HUES48 (cell line): ENCODE measurements at regions not wholly inside any gene's neighbourhood (a gene's known extent, or its start where the extent isn't known, plus 50 kb on each side); places are given as distances from the start of the nearest gene placed in this dataset.

Experiments
- H3K27ac ChIP-seq: one replicate; pipeline ENCODE4 v1.7.0; 2013; ENCODE audit warnings: low read depth, low read length, inconsistent platforms
- H3K27me3 ChIP-seq: 2 replicates; pipeline ENCODE4 v1.6.1; 2013; ENCODE audit warnings: mild to moderate bottlenecking, low read length; ENCODE audit not compliant: control insufficient read depth, insufficient read depth
- H3K36me3 ChIP-seq: 2 replicates; pipeline ENCODE4 v1.6.1; 2013; ENCODE audit warnings: low read length; ENCODE audit not compliant: control insufficient read depth, insufficient read depth
- H3K4me1 ChIP-seq: 2 replicates; pipeline ENCODE4 v1.6.1; 2013; ENCODE audit warnings: mild to moderate bottlenecking, low read length; ENCODE audit not compliant: control insufficient read depth, insufficient read depth
- H3K4me3 ChIP-seq: 2 replicates; pipeline ENCODE4 v1.5.1; 2013; ENCODE audit warnings: mild to moderate bottlenecking, low read depth, low read length
- H3K9ac ChIP-seq: 2 replicates; pipeline ENCODE4 v1.6.1; 2013; ENCODE audit warnings: mild to moderate bottlenecking, low read depth, low read length, moderate library complexity
- H3K9me3 ChIP-seq: 2 replicates; pipeline ENCODE4 v1.6.1; 2013; ENCODE audit warnings: low read length; ENCODE audit not compliant: control insufficient read depth, insufficient read depth

- Histone ChIP-seq H3K9ac (no peak overlapping the region), H3K4me1 (no peaks in the 10 kb centered on the region), H3K27ac (no peak overlapping the region), H3K36me3 (no peaks in the 10 kb centered on the region), H3K27me3 (no peaks in the 10 kb centered on the region), H3K4me3 (no peak overlapping the region), H3K9me3 (peaks cover 96% of the 10 kb centered on the region)
These were observed 1726.8 kb downstream of the TP53TG3F start for GRCh38 chr16:35186045-35186759.

GRCh38 chr16:35187665-35188225 lies 1728.3 kb downstream of the TP53TG3F start:
- Histone ChIP-seq H3K27me3 (no peaks in the 10 kb centered on the region), H3K27ac (no peak overlapping the region), H3K36me3 (no peaks in the 10 kb centered on the region), H3K4me1 (no peaks in the 10 kb centered on the region), H3K9me3 (peaks cover 95% of the 10 kb centered on the region), H3K9ac (no peak overlapping the region), H3K4me3 (no peak overlapping the region; the same call in 1 of the 2 replicates)

- Histone ChIP-seq H3K9me3 (peaks cover 95% of the 10 kb centered on the region), H3K9ac (no peak overlapping the region), H3K4me1 (no peaks in the 10 kb centered on the region), H3K4me3 (no peak overlapping the region), H3K27ac (no peak overlapping the region), H3K27me3 (no peaks in the 10 kb centered on the region), H3K36me3 (no peaks in the 10 kb centered on the region)
These were observed 1729.1 kb downstream of the TP53TG3F start for GRCh38 chr16:35188288-35189155.

- H3K4me3 ChIP-seq = no peak overlapping the region
- H3K36me3 ChIP-seq = no peaks in the 10 kb centered on the region
- H3K27me3 ChIP-seq = no peaks in the 10 kb centered on the region
- H3K4me1 ChIP-seq = no peaks in the 10 kb centered on the region
- H3K9me3 ChIP-seq = peaks cover 95% of the 10 kb centered on the region
- no peak overlapping the region for H3K9ac ChIP-seq
- H3K27ac ChIP-seq = no peak overlapping the region
These were observed 1733.6 kb downstream of the TP53TG3F start for GRCh38 chr16:35192993-35193392.

GRCh38 chr16:35193956-35194355 lies 1734.5 kb downstream of the TP53TG3F start:
- no peaks in the 10 kb centered on the region for H3K36me3 ChIP-seq

GRCh38 chr16:35194681-35195080 lies 1735.3 kb downstream of the TP53TG3F start:
- Histone ChIP-seq H3K4me1 (no peaks in the 10 kb centered on the region), H3K9ac (no peak overlapping the region), H3K36me3 (no peaks in the 10 kb centered on the region), H3K4me3 (no peak overlapping the region), H3K27me3 (no peaks in the 10 kb centered on the region), H3K27ac (no peak overlapping the region), H3K9me3 (peaks cover 98% of the 10 kb centered on the region)

More at GRCh38 chr16:35193956-35194355, 1734.5 kb downstream of the TP53TG3F start:
- no peaks in the 10 kb centered on the region for H3K27me3 ChIP-seq
- H3K9me3 ChIP-seq = peaks cover 95% of the 10 kb centered on the region
- H3K4me3 ChIP-seq = no peak overlapping the region
- H3K27ac ChIP-seq = no peak overlapping the region
- H3K4me1 ChIP-seq = no peaks in the 10 kb centered on the region
- no peak overlapping the region for H3K9ac ChIP-seq

- Histone ChIP-seq H3K4me3 (no peak overlapping the region), H3K9ac (no peak overlapping the region), H3K36me3 (no peaks in the 10 kb centered on the region), H3K4me1 (no peaks in the 10 kb centered on the region), H3K9me3 (peaks cover 99% of the 10 kb centered on the region), H3K27ac (no peak overlapping the region), H3K27me3 (no peaks in the 10 kb centered on the region)
These were observed 1735.9 kb downstream of the TP53TG3F start for GRCh38 chr16:35195173-35195863.

- H3K36me3 ChIP-seq = no peaks in the 10 kb centered on the region
- H3K9me3 ChIP-seq = peaks cover 99% of the 10 kb centered on the region
- no peaks in the 10 kb centered on the region for H3K27me3 ChIP-seq
- no peak overlapping the region for H3K9ac ChIP-seq
- H3K27ac ChIP-seq = no peak overlapping the region
- H3K4me1 ChIP-seq = no peaks in the 10 kb centered on the region
- H3K4me3 ChIP-seq = no peak overlapping the region
These were observed 1736.4 kb downstream of the TP53TG3F start for GRCh38 chr16:35195864-35196216.

GRCh38 chr16:35196313-35196712 lies 1736.9 kb downstream of the TP53TG3F start:
- no peak overlapping the region for H3K27ac ChIP-seq
- no peaks in the 10 kb centered on the region for H3K4me1 ChIP-seq
- peaks cover 99% of the 10 kb centered on the region for H3K9me3 ChIP-seq
- no peak overlapping the region for H3K9ac ChIP-seq
- no peaks in the 10 kb centered on the region for H3K27me3 ChIP-seq
- no peaks in the 10 kb centered on the region for H3K36me3 ChIP-seq
- H3K4me3 ChIP-seq = no peak overlapping the region

GRCh38 chr16:35197656-35198055 lies 1738.2 kb downstream of the TP53TG3F start:
- Histone ChIP-seq H3K4me3 (no peak overlapping the region), H3K36me3 (no peaks in the 10 kb centered on the region), H3K27ac (no peak overlapping the region), H3K4me1 (no peaks in the 10 kb centered on the region), H3K9me3 (peaks cover 100% of the 10 kb centered on the region), H3K9ac (no peak overlapping the region), H3K27me3 (no peaks in the 10 kb centered on the region)
